CD14-positive monocyte (primary cell): ENCODE measurements at regions not wholly inside any gene's neighbourhood (a gene's known extent, or its start where the extent isn't known, plus 50 kb on each side); places are given as distances from the start of the nearest gene placed in this dataset.

Experiments
- DNase-seq, 3 donors: peaks; one replicate each; pipeline ENCODE4 v3.0.0-alpha.2; 2011 to 2022
- H2AFZ ChIP-seq: 2 replicates; pipeline ENCODE4 v1.6.0; 2012; ENCODE audit warnings: mild to moderate bottlenecking, low read depth, low read length, inconsistent platforms; ENCODE audit not compliant: insufficient read depth, poor library complexity, severe bottlenecking
- H3K27ac ChIP-seq, 2 donors: 1 replicate in 1 of 2; 2 replicates in 1 of 2; pipeline ENCODE4 v1.5.1; 2012 to 2013; ENCODE audit warnings: low read length in 2 of 2, control low read depth in 1 of 2, inconsistent platforms in 1 of 2, low read depth in 1 of 2, mild to moderate bottlenecking in 1 of 2
- H3K27me3 ChIP-seq, 2 donors: one replicate each; pipeline versions ENCODE4 v1.6.0 to v1.6.1; 2011 to 2013; ENCODE audit warnings: low read length in 2 of 2; ENCODE audit not compliant: control insufficient read depth in 2 of 2, insufficient read depth in 2 of 2
- H3K36me3 ChIP-seq, 2 donors: replicated peaks in 1 of 2; 1 replicate in 1 of 2; 2 replicates in 1 of 2; pipeline versions ENCODE4 v1.5.1 to v1.6.1; 2012 to 2013; ENCODE audit warnings: low read length in 2 of 2, control low read depth in 1 of 2, inconsistent platforms in 1 of 2, mild to moderate bottlenecking in 1 of 2; ENCODE audit not compliant: insufficient read depth in 2 of 2, control insufficient read depth in 1 of 2
- H3K4me1 ChIP-seq, 2 donors: 1 replicate in 1 of 2; 2 replicates in 1 of 2; pipeline versions ENCODE4 v1.5.1 to v1.6.1; 2012 to 2013; ENCODE audit warnings: low read length in 2 of 2, control low read depth in 1 of 2, inconsistent platforms in 1 of 2, mild to moderate bottlenecking in 1 of 2, moderate library complexity in 1 of 2; ENCODE audit not compliant: insufficient read depth in 2 of 2, control insufficient read depth in 1 of 2
- H3K4me2 ChIP-seq: replicated peaks from 2 replicates; pipeline ENCODE3; 2012; ENCODE audit warnings: low read length, moderate library complexity, mild to moderate bottlenecking; ENCODE audit not compliant: poor library complexity, severe bottlenecking; ENCODE audit errors: extremely low read depth
- H3K4me3 ChIP-seq, 3 experiments: fragments of 200-600 bp in 1 of 3; sonication (generic) in 1 of 3; replicated peaks in 1 of 3; 1 replicate in 2 of 3; 2 replicates in 1 of 3; pipeline ENCODE4 v1.5.1; 2011 to 2013; ENCODE audit warnings: low read length in 3 of 3, mild to moderate bottlenecking in 3 of 3, control low read depth in 2 of 3, low read depth in 2 of 3, inconsistent platforms in 1 of 3, moderate library complexity in 1 of 3
- H3K79me2 ChIP-seq: 2 replicates; pipeline ENCODE4 v1.6.0; 2012; ENCODE audit warnings: mild to moderate bottlenecking, control low read depth, inconsistent platforms, low read length, moderate library complexity; ENCODE audit not compliant: insufficient read depth
- H3K9ac ChIP-seq: 2 replicates; pipeline ENCODE4 v1.6.0; 2017; ENCODE audit warnings: low read length, mild to moderate bottlenecking; ENCODE audit not compliant: insufficient read depth, poor library complexity, severe bottlenecking
- H3K9me3 ChIP-seq, 2 donors: replicated peaks in 1 of 2; 1 replicate in 1 of 2; 2 replicates in 1 of 2; pipeline versions ENCODE4 v1.5.1 to v1.6.1; 2012 to 2013; ENCODE audit warnings: low read length in 2 of 2, control low read depth in 1 of 2; ENCODE audit not compliant: control insufficient read depth in 1 of 2, insufficient read depth in 1 of 2
- H4K20me1 ChIP-seq: 2 replicates; pipeline ENCODE4 v1.6.0; 2012; ENCODE audit warnings: mild to moderate bottlenecking, low read length, control low read depth, moderate library complexity; ENCODE audit not compliant: insufficient read depth
- H3K27ac Mint-ChIP-seq, 7 donors: one replicate each; pipeline ENCODE4 v1.8.0; 2020; ENCODE audit warnings: mild to moderate bottlenecking in 7 of 7, mixed read lengths in 7 of 7, moderate library complexity in 6 of 7, inconsistent platforms in 2 of 7
- H3K27me3 Mint-ChIP-seq, 3 donors: one replicate each; pipeline ENCODE4 v1.8.0; 2021 to 2022; ENCODE audit warnings: low read depth in 3 of 3, mild to moderate bottlenecking in 3 of 3, mixed read lengths in 3 of 3, moderate library complexity in 3 of 3, inconsistent platforms in 1 of 3
- H3K36me3 Mint-ChIP-seq, 2 donors: one replicate each; pipeline ENCODE4 v1.8.0; 2020; ENCODE audit warnings: mixed read lengths in 2 of 2, inconsistent platforms in 1 of 2, mild to moderate bottlenecking in 1 of 2
- H3K4me1 Mint-ChIP-seq: one replicate; pipeline ENCODE4 v1.8.0; 2020; ENCODE audit warnings: mild to moderate bottlenecking, mixed read lengths
- H3K4me3 Mint-ChIP-seq, 2 donors: one replicate each; pipeline ENCODE4 v1.8.0; 2020; ENCODE audit warnings: mild to moderate bottlenecking in 2 of 2, mixed read lengths in 2 of 2, moderate library complexity in 1 of 2
- H3K9me3 Mint-ChIP-seq, 7 donors: one replicate each; pipeline ENCODE4 v1.8.0; 2020 to 2022; ENCODE audit warnings: mixed read lengths in 7 of 7, mild to moderate bottlenecking in 6 of 7, moderate library complexity in 6 of 7, inconsistent platforms in 2 of 7
- CTCF ChIP-seq: fragments of 200-600 bp; IDR thresholded peaks from one replicate; pipeline ENCODE4 v1.8.0; 2022; ENCODE audit warnings: antibody characterized with exemption, mild to moderate bottlenecking
- WGBS: methylation state at CpG from one replicate; pipeline ENCODE4 v1.1.5; 2013; ENCODE audit warnings: missing lambda C conversion rate; ENCODE audit not compliant: insufficient coverage; 5-methylcytosine and 5-hydroxymethylcytosine counted together
- intact Hi-C, 2 donors: fragments of 100-400 bp; cut with micrococcal nuclease; formaldehyde crosslinking; loops; one replicate each; pipeline versions ENCODE4 v1.15.0 to v1.15.1; 2023

- Histone ChIP-seq H3K4me1 (no peaks in the 10 kb centered on the region), H3K36me3 (no peaks in the 10 kb centered on the region), H3K79me2 (no peaks in the 10 kb centered on the region), H2AFZ (no peak overlapping the region), H3K27ac (no peak overlapping the region), H3K4me3 (no peak overlapping the region), H3K4me2 (no peak overlapping the region), H3K27me3 (no peaks in the 10 kb centered on the region), H3K9ac (no peak overlapping the region), H3K9me3 (no peaks in the 10 kb centered on the region), H4K20me1 (no peaks in the 10 kb centered on the region)
- DNase-seq = no peak
- no peak overlapping the region for H3K27ac Mint-ChIP-seq
- no peak overlapping the region for H3K4me3 Mint-ChIP-seq
- no peaks in the 10 kb centered on the region for H3K36me3 Mint-ChIP-seq
- intact Hi-C loops = no loop called here
- no peaks in the 10 kb centered on the region for H3K4me1 Mint-ChIP-seq
- 89% methylated on average over 5 of the region's 6 CpGs for WGBS
- TF ChIP-seq CTCF = no peak
- peaks cover 0 to 16% (median 0%) of the 10 kb centered on the region in 7 donors for H3K9me3 Mint-ChIP-seq
- peaks cover 0 to 1% (median under 1%) of the 10 kb centered on the region in 3 donors for H3K27me3 Mint-ChIP-seq
These were observed 832.2 kb upstream of the FANCL start for GRCh38 chr2:59073286-59073685.

GRCh38 chr2:59068255-59068654 is 827.1 kb upstream of the FANCL start:
- Histone ChIP-seq H3K9me3 (peaks cover 0 to 4% of the 10 kb centered on the region in 2 donors), H3K27me3 (no peaks in the 10 kb centered on the region), H3K4me3 (no peak overlapping the region), H3K27ac (no peak overlapping the region), H3K4me1 (no peaks in the 10 kb centered on the region), H3K36me3 (no peaks in the 10 kb centered on the region), H3K4me2 (no peak overlapping the region), H3K79me2 (no peaks in the 10 kb centered on the region), H3K9ac (no peak overlapping the region), H2AFZ (no peak overlapping the region), H4K20me1 (no peaks in the 10 kb centered on the region)
- H3K36me3 Mint-ChIP-seq = no peaks in the 10 kb centered on the region
- no peak for TF ChIP-seq CTCF
- intact Hi-C loops = no loop called here
- DNase-seq = no peak
- H3K4me1 Mint-ChIP-seq = no peaks in the 10 kb centered on the region
- no peak overlapping the region for H3K4me3 Mint-ChIP-seq
- no peak overlapping the region for H3K27ac Mint-ChIP-seq
- 83% methylated on average over 1 of the region's 2 CpGs for WGBS
- peaks cover 0 to 2% (median 2%) of the 10 kb centered on the region in 3 donors for H3K27me3 Mint-ChIP-seq
- H3K9me3 Mint-ChIP-seq = peaks cover 0 to 20% (median 2%) of the 10 kb centered on the region in 7 donors
